Neural cell (in vitro differentiated cells): ENCODE measurements at regions not wholly inside any gene's neighbourhood (a gene's known extent, or its start where the extent isn't known, plus 50 kb on each side); places are given as distances from the start of the nearest gene placed in this dataset.

ENCODE experiments used
- H2AFZ ChIP-seq: fragments of 200-600, 300-800 bp; sonication (generic), shearing (Covaris generic); 2 replicates; pipeline ENCODE4 v1.6.0; 2014; ENCODE audit warnings: low read depth, mild to moderate bottlenecking, antibody characterized with exemption, low read length, moderate library complexity
- H3F3A ChIP-seq: fragments of 200-600 bp; shearing (Covaris generic); 2 replicates; pipeline ENCODE4 v1.6.1; 2016; ENCODE audit warnings: mild to moderate bottlenecking, moderate library complexity, mixed read lengths, antibody characterized with exemption, low read length; ENCODE audit not compliant: insufficient read depth, poor library complexity, severe bottlenecking
- H3K27ac ChIP-seq: fragments of 200-600, 300-800 bp; sonication (generic), shearing (Covaris generic); 2 replicates; pipeline ENCODE4 v1.5.1; 2014; ENCODE audit warnings: mild to moderate bottlenecking, low read length, moderate library complexity
- H3K27me3 ChIP-seq: fragments of 300-800, 200-600 bp; sonication (generic), shearing (Covaris generic); 2 replicates; pipeline ENCODE4 v1.6.0; 2014; ENCODE audit warnings: mild to moderate bottlenecking, low read depth, low read length, moderate library complexity; ENCODE audit not compliant: insufficient read depth
- H3K36me3 ChIP-seq: fragments of 300-800, 200-600 bp; sonication (generic), shearing (Covaris generic); 2 replicates; pipeline ENCODE4 v1.5.1; 2014; ENCODE audit warnings: mild to moderate bottlenecking, antibody characterized with exemption, low read length, moderate library complexity; ENCODE audit not compliant: insufficient read depth
- H3K4me2 ChIP-seq: fragments of 300-800, 200-600 bp; sonication (generic), shearing (Covaris generic); 2 replicates; pipeline ENCODE4 v1.6.0; 2014; ENCODE audit warnings: mild to moderate bottlenecking, low read length
- H3K4me3 ChIP-seq: fragments of 300-800, 200-600 bp; sonication (generic), shearing (Covaris generic); 2 replicates; pipeline ENCODE4 v1.5.1; 2014; ENCODE audit warnings: mild to moderate bottlenecking, low read length, moderate library complexity
- H3K79me2 ChIP-seq: fragments of 200-600 bp; shearing (Covaris generic); replicated peaks from 2 replicates; pipeline ENCODE4 v1.6.0; 2014; ENCODE audit warnings: mild to moderate bottlenecking, low read length, moderate library complexity; ENCODE audit not compliant: insufficient read depth
- H3K9ac ChIP-seq: fragments of 300-800, 200-600 bp; sonication (generic), shearing (Covaris generic); 2 replicates; pipeline ENCODE4 v1.6.1; 2016; ENCODE audit warnings: mild to moderate bottlenecking, low read length, mixed read lengths
- H3K9me2 ChIP-seq: fragments of 200-600 bp; shearing (Covaris generic); 2 replicates; pipeline ENCODE4 v1.6.1; 2016; ENCODE audit warnings: mild to moderate bottlenecking, low read length, mixed read lengths; ENCODE audit not compliant: insufficient read depth
- H3K9me3 ChIP-seq: fragments of 200-600, 300-800 bp; sonication (generic), shearing (Covaris generic); 2 replicates; pipeline ENCODE4 v1.6.1; 2016; ENCODE audit warnings: mild to moderate bottlenecking, mixed run types, low read length, moderate library complexity, mixed read lengths
- H4K20me1 ChIP-seq: fragments of 200-600 bp; shearing (Covaris generic); 2 replicates; pipeline ENCODE4 v1.6.1; 2016; ENCODE audit warnings: mild to moderate bottlenecking, mixed run types; ENCODE audit not compliant: insufficient read depth
- CTCF ChIP-seq: fragments of 450-650 bp; IDR thresholded peaks from 2 replicates; pipeline ENCODE4 v1.5.1; 2014; ENCODE audit warnings: antibody characterized with exemption, mild to moderate bottlenecking, moderate library complexity; ENCODE audit not compliant: poor library complexity, severe bottlenecking
- EP300 ChIP-seq: fragments of 450-650 bp; conservative IDR thresholded peaks from 2 replicates; pipeline ENCODE4 v1.6.1; 2014; ENCODE audit warnings: antibody characterized with exemption, mild to moderate bottlenecking, moderate library complexity; ENCODE audit not compliant: poor library complexity, severe bottlenecking
- EZH2 ChIP-seq: fragments of 200-600, 300-800 bp; shearing (Covaris generic), sonication (generic); IDR thresholded peaks from 2 replicates; pipeline ENCODE4 v1.6.1; 2014; ENCODE audit warnings: antibody characterized with exemption, low read length, borderline replicate concordance, mild to moderate bottlenecking; ENCODE audit not compliant: insufficient read depth, poor library complexity, severe bottlenecking
- MXI1 ChIP-seq: fragments of 450-650 bp; conservative IDR thresholded peaks from 2 replicates; pipeline ENCODE4 v1.6.1; 2014; ENCODE audit warnings: antibody characterized with exemption, mild to moderate bottlenecking; ENCODE audit not compliant: poor library complexity, severe bottlenecking
- POLR2AphosphoS5 ChIP-seq: IDR thresholded peaks from 2 replicates; pipeline ENCODE4 v1.6.1; 2012
- RAD21 ChIP-seq: fragments of 450-650 bp; conservative IDR thresholded peaks from 2 replicates; pipeline ENCODE4 v1.6.1; 2014; ENCODE audit warnings: antibody characterized with exemption, mild to moderate bottlenecking, moderate library complexity
- REST ChIP-seq: IDR thresholded peaks from 2 replicates; pipeline ENCODE4 v1.6.1; 2012; ENCODE audit warnings: borderline replicate concordance
- SMC3 ChIP-seq: fragments of 450-650 bp; conservative IDR thresholded peaks from 2 replicates; pipeline ENCODE4 v1.6.1; 2014; ENCODE audit warnings: antibody characterized with exemption, mild to moderate bottlenecking, moderate library complexity; ENCODE audit not compliant: poor library complexity
- TAF1 ChIP-seq: IDR thresholded peaks from 2 replicates; pipeline ENCODE4 v1.6.1; 2012; ENCODE audit warnings: low read depth

GRCh38 chr5:100430268-100431195, 104.6 kb upstream of the FAM174A start:
- no peaks in the 10 kb centered on the region for H3K9me3 ChIP-seq
- TF ChIP-seq CTCF (peak; percentile 11), RAD21 (no peak), EZH2 (no peak)
- no peaks in the 10 kb centered on the region for H3K36me3 ChIP-seq
- H3K27ac ChIP-seq, result no peak overlapping the region
- no peak overlapping the region for H3K9ac ChIP-seq
- H2AFZ ChIP-seq, result no peak overlapping the region
- no peaks in the 10 kb centered on the region for H3F3A ChIP-seq
- H3K79me2 ChIP-seq, result no peaks in the 10 kb centered on the region
- H3K27me3 ChIP-seq, result no peaks in the 10 kb centered on the region
- no peaks in the 10 kb centered on the region for H3K9me2 ChIP-seq
- no peaks in the 10 kb centered on the region for H4K20me1 ChIP-seq
- no peak overlapping the region for H3K4me2 ChIP-seq
- H3K4me3 ChIP-seq, result no peak overlapping the region

GRCh38 chr5:100424787-100425186, 110.4 kb upstream of the FAM174A start:
- Histone ChIP-seq H3K27me3 (no peaks in the 10 kb centered on the region), H3K79me2 (no peaks in the 10 kb centered on the region), H3K9me2 (no peaks in the 10 kb centered on the region), H3K27ac (no peak overlapping the region), H3K36me3 (no peaks in the 10 kb centered on the region), H3K4me3 (no peak overlapping the region), H3K9ac (no peak overlapping the region), H3F3A (no peaks in the 10 kb centered on the region), H4K20me1 (no peaks in the 10 kb centered on the region), H2AFZ (no peak overlapping the region), H3K4me2 (no peak overlapping the region), H3K9me3 (peaks cover 11% of the 10 kb centered on the region)
- TF ChIP-seq MXI1, result no peak
- no peak for TF ChIP-seq CTCF
- TF ChIP-seq POLR2AphosphoS5, result no peak
- TF ChIP-seq SMC3, result no peak
- TF ChIP-seq EP300, result no peak
- TF ChIP-seq TAF1, result no peak
- TF ChIP-seq REST, result no peak
- TF ChIP-seq RAD21, result no peak
- no peak for TF ChIP-seq EZH2
